Stimulated activated effector memory CD8-positive, alpha-beta T cell treated with anti-CD3 and anti-CD28 coated beads, Interleukin-12 subunit alpha, Interleukin-12 subunit beta, amount 100 ng/mL, for 72 hours (primary cell): ENCODE measurements at regions not wholly inside any gene's neighbourhood (a gene's known extent, or its start where the extent isn't known, plus 50 kb on each side); places are given as distances from the start of the nearest gene placed in this dataset.

Experiments
- ATAC-seq: fragments of 150-1000 bp; cut with Tn5 transposase; 2 replicates; pipeline ENCODE4 v1.10.0; 2021
- DNase-seq, 2 donors: peaks; one replicate each; pipeline ENCODE4 v3.0.0; 2021 to 2022; ENCODE audit warnings: low spot score in 2 of 2
- H3K27ac Mint-ChIP-seq: one replicate; pipeline ENCODE4 v1.8.0; 2022; ENCODE audit warnings: mild to moderate bottlenecking, mixed read lengths
- H3K36me3 Mint-ChIP-seq: one replicate; pipeline ENCODE4 v1.8.0; 2022; ENCODE audit warnings: mild to moderate bottlenecking, mixed read lengths
- H3K4me1 Mint-ChIP-seq: one replicate; pipeline ENCODE4 v1.8.0; 2022; ENCODE audit warnings: mixed read lengths
- H3K4me3 Mint-ChIP-seq: one replicate; pipeline ENCODE4 v1.8.0; 2022; ENCODE audit warnings: mild to moderate bottlenecking, mixed read lengths
- H3K9me3 Mint-ChIP-seq: one replicate; pipeline ENCODE4 v1.8.0; 2022; ENCODE audit warnings: mixed read lengths

DNA sequence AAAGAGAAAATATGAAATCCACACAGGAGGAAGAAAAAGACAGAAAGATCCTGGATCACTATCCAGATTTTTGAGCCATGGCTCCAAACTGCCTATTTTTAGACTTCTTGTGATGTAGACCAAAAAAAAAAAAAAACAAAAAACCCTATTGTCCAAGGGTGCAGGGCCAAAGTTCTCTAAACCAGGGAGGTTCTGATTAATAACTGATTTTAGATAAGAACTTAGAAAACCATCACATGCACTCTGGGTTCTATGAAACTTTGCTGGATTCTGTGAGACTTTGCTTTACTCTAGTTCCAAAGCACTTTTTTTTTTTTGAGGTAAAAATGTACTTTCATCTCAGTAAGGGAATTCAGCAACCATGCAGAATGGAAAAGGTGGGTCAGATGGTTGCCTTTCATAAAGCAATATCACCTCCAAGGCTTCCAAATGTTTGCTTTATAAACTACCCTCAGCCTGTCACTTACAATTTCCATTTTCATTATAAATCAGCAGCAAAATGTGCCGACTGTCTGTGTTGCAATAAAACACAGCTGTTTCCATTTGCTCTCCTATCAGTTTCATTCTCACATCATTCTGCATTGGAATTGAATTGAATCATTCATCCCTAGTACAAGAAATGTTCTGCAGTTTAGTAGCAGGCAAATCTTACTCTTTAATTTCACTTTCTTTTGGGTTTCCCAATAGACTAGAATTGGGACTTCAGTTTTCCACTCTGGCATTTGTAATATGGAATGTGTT, 1584.3 kb upstream of the RAG2 start:
- ATAC-seq = no peak
- Mint-ChIP-seq H3K27ac (no peak overlapping the region), H3K4me1 (no peaks in the 10 kb centered on the region), H3K4me3 (no peak overlapping the region), H3K36me3 (no peaks in the 10 kb centered on the region), H3K9me3 (peaks cover 9% of the 10 kb centered on the region)
- no peak for DNase-seq

DNA sequence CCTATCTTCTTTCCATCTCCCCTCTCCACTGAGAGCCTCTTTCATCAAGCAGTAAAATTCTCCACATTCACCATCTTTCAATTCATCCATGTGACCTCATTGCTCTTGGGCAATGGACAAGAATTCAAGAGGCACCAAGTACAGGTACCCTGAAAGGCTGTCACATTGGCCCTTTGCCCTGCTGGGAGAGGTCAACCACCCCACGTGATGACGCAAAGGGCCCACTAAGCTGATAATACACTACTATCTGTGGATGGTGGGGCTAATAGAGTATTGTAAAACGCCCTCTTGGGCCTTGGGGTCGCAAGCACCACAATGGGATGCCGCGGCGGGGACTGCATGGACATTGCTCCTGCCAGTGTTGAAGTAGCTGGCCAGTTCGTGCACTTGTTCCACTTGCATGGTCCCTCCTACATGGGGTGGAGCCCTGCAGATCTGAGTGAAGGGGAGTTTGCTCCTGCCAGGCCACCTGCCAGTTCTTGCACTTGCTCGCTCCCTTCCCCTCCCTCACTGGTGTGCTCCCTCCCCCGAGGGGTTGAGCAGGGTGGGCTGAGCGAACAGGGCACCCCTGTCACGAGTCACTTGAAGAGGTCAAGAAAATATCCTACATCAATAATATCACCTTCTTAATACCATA, 1578.8 kb upstream of the RAG2 start:
- Mint-ChIP-seq H3K27ac (no peak overlapping the region), H3K4me1 (no peaks in the 10 kb centered on the region), H3K9me3 (peaks cover 12% of the 10 kb centered on the region), H3K4me3 (no peak overlapping the region), H3K36me3 (no peaks in the 10 kb centered on the region)
- DNase-seq (no peak), ATAC-seq (no peak)

DNA sequence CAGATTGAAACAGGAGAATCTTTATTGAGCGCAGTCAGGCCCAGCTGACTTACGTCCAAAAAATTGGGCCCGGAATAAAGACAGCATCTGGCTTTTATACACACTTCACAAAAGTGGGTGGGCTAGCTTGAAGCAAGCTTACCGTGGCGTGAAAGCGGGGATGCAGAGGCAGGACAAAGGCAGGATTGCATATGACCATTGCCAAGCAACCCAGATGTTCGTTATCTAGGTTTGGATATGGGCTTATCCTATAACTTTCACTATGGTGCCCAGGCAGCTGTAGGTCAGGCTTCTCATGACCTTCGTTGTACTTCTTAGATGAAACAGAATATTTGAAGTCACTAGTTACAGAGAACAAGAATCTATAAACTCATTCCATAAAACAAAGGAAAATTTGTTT, 1575.6 kb upstream of the RAG2 start:
- no peaks in the 10 kb centered on the region for H3K36me3 Mint-ChIP-seq
- H3K4me1 Mint-ChIP-seq = no peaks in the 10 kb centered on the region
- H3K9me3 Mint-ChIP-seq = peaks cover 11% of the 10 kb centered on the region
- ATAC-seq = no peak
- H3K4me3 Mint-ChIP-seq = no peak overlapping the region
- H3K27ac Mint-ChIP-seq = no peak overlapping the region
- DNase-seq = no peak

DNA sequence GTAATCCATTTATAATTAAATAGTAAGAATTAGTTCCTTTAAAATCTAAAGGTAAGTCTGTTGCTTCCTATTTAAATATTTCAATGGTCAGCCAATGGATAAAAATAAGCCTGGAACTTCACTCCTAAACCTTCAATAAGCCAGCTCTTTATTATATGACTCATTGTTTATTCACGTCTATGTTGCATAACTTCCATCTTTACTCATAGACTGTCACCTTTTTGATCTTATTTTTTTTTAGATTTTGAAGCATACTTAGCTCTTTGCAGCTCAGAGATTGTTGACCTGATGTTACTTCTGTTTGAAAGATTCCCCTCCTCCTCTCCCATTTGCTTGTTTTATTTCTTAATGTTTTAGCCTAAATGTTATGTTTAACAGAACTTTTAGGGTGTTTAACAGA, 1571.2 kb upstream of the RAG2 start:
- DNase-seq = no peak

DNA sequence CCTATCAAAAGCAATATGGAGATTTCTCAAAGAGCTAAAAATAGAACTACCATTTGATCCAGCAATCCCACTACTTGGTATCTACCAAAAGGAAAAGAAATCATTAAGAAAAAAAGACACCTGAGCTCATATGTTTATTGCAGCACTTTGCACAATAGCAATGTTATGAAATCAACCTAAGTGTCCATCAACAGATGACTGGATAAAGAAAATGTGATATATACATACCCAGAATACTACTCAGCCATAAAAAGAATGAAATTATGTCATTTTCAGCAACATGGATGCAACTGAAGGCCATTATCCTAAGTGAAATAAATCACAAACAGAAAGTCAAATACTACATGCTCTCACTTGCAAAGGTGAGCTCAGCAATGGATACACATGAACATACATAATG, 1565.5 kb upstream of the RAG2 start:
- no peak overlapping the region for H3K4me3 Mint-ChIP-seq
- ATAC-seq (no peak), DNase-seq (no peak)
- no peaks in the 10 kb centered on the region for H3K4me1 Mint-ChIP-seq
- H3K36me3 Mint-ChIP-seq = no peaks in the 10 kb centered on the region
- peaks cover 17% of the 10 kb centered on the region for H3K9me3 Mint-ChIP-seq
- no peak overlapping the region for H3K27ac Mint-ChIP-seq

More for the DNA sequence above, 1571.2 kb upstream of the RAG2 start:
- no peak for ATAC-seq
- Mint-ChIP-seq H3K9me3 (peaks cover 22% of the 10 kb centered on the region), H3K4me1 (no peaks in the 10 kb centered on the region), H3K36me3 (no peaks in the 10 kb centered on the region), H3K27ac (no peak overlapping the region), H3K4me3 (no peak overlapping the region)

DNA sequence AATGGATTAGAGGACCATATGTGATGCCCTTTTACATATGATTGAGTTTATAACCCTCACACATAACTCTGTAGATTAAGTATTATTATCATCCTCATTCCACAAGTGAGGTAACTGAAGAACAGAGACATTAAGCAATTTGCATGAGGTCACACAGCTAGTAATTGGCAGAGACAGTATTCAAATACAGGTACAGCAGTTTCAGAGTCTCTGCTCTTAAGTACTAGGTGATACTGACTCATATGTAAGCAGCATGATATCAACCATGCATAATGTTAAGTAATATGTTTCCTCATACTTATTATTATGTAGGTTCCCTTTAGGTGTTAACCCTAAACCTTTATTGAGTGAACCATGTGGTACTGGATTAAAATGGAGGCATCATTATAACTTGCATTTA, 1562.4 kb upstream of the RAG2 start:
- DNase-seq (no peak), ATAC-seq (no peak)
- Mint-ChIP-seq H3K27ac (no peak overlapping the region), H3K4me1 (no peaks in the 10 kb centered on the region), H3K4me3 (no peak overlapping the region), H3K9me3 (peaks cover 13% of the 10 kb centered on the region), H3K36me3 (no peaks in the 10 kb centered on the region)

- DNase-seq (no peak), ATAC-seq (no peak)
- H3K4me1 Mint-ChIP-seq = no peaks in the 10 kb centered on the region
- peaks cover 10% of the 10 kb centered on the region for H3K9me3 Mint-ChIP-seq
- H3K4me3 Mint-ChIP-seq = no peak overlapping the region
- no peaks in the 10 kb centered on the region for H3K36me3 Mint-ChIP-seq
- H3K27ac Mint-ChIP-seq = no peak overlapping the region
These were observed 1561.0 kb upstream of the RAG2 start for GRCh38 chr11:38159038-38159437.

DNA sequence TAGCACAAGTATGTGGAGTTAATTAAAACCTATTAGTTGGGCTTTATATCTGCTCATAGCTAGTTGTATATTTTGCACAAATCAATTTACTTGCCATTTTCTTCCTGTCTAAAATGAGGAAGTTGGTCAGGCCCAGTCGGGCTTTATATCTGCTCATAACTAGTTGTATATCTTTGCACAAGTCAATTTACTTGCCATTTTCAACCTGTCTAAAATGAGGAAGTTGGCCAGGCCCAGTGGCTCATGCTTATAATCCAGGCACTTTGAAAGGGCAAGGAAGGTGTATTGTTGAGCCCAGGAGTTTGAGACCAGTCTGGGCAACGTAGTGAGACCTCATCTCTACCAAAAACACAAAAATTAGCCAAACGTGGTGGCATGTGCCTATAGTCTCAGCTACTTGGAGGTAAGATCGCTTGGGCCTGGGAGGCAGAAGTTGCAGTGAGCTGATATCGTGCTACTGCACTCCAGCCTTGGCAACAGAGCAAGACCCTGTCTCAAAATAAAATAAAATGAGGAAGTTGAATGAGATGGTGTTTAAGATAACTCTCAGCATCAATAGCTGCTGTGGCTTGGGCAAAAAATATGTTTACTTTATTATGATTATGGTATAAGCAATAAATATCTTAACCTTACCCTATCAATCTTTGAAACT, 1558.6 kb upstream of the RAG2 start:
- H3K27ac Mint-ChIP-seq = no peak overlapping the region
- H3K4me3 Mint-ChIP-seq = no peak overlapping the region
- H3K4me1 Mint-ChIP-seq = no peaks in the 10 kb centered on the region
- DNase-seq (no peak), ATAC-seq (no peak)
- peaks cover 13% of the 10 kb centered on the region for H3K9me3 Mint-ChIP-seq
- H3K36me3 Mint-ChIP-seq = no peaks in the 10 kb centered on the region

DNA sequence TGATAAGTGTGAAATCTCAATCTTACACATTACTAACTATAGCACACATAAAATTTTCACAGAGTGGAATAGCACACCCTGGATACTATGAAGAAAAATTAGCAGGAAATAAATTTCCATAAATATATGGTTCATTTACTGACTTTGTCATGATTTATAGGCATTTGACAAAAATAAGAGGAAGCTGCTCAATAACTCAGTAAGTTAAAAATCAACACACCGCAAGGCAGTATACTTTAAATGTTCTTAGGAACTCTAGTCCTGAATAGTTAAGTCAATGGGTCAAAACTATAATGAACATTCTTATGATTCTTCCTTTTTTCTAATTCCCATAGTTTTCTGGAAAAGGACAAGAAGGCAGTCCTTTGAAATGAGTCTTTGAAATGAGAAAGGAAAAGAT, 1557.8 kb upstream of the RAG2 start:
- Mint-ChIP-seq H3K9me3 (peaks cover 13% of the 10 kb centered on the region), H3K36me3 (no peaks in the 10 kb centered on the region), H3K4me1 (no peaks in the 10 kb centered on the region)

GRCh38 chr11:38153985-38154384, 1555.9 kb upstream of the RAG2 start:
- Mint-ChIP-seq H3K9me3 (peaks cover 13% of the 10 kb centered on the region), H3K4me1 (no peaks in the 10 kb centered on the region), H3K27ac (no peak overlapping the region), H3K36me3 (no peaks in the 10 kb centered on the region), H3K4me3 (no peak overlapping the region)
- ATAC-seq = no peak
- no peak for DNase-seq

More for the DNA sequence above, 1557.8 kb upstream of the RAG2 start:
- ATAC-seq (no peak), DNase-seq (no peak)
- Mint-ChIP-seq H3K27ac (no peak overlapping the region), H3K4me3 (no peak overlapping the region)

DNA sequence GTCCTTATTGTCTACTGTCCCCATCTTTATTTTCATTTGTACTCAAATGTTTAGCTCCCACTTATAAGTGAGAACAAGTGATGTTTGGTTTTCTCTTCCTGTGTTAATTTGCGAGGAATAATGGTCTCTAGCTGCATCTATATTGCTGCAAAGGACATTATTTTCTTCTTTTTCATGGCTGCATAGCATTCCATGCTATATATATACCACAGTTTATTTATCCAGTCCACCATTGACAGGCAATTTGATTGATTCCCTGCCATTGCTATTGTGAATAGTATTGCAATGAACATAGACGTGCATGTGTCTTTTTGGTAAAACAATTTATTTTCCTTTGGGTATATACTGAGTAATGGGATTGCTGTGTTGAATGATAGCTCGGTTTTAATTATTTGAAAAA, 1545.8 kb upstream of the RAG2 start:
- peaks cover 10% of the 10 kb centered on the region for H3K9me3 Mint-ChIP-seq
- no peak for DNase-seq
- H3K36me3 Mint-ChIP-seq = no peaks in the 10 kb centered on the region
- no peak overlapping the region for H3K4me3 Mint-ChIP-seq
- H3K4me1 Mint-ChIP-seq = no peaks in the 10 kb centered on the region
- no peak for ATAC-seq
- no peak overlapping the region for H3K27ac Mint-ChIP-seq

DNA sequence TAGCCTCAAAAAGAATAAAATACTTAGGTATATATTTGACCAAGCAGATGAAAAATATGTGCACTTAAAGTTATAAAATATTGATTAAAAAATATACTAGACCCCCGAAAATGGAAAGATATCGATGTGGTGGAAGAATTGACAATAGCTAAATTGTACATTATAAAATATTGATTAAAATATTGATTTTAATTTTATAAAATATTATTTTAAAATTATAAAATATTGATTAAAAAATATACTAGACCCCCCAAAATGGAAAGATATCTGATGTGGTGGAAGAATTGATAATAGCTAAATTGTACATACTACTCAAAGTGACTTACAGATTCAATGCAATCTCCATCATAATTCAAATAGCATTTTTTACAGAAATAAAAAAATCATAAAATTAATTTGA, 1540.9 kb upstream of the RAG2 start:
- no peak overlapping the region for H3K27ac Mint-ChIP-seq
- no peak overlapping the region for H3K4me3 Mint-ChIP-seq
- no peak for ATAC-seq
- H3K36me3 Mint-ChIP-seq = no peaks in the 10 kb centered on the region
- no peaks in the 10 kb centered on the region for H3K4me1 Mint-ChIP-seq
- H3K9me3 Mint-ChIP-seq = peaks cover 15% of the 10 kb centered on the region
- no peak for DNase-seq

DNA sequence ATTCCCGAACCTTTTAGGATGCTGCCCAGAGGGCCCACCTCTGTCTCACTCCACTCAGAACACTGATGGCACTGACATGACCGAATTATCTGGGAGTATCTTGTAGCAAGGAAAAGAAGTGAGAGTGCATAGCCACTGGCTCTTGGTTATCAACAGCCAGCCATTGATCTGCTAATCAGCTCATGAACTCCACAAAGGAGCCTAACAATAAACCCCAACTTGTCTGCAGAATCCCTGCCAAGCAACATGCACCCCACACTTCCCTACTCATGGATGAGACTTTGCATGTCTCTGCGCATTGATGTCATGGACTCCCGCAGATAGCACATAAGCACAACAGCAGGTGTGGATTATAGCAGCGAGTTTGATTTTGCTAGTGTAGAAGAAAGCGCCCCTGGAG, 1538.9 kb upstream of the RAG2 start:
- no peak for ATAC-seq
- no peak overlapping the region for H3K4me3 Mint-ChIP-seq

GRCh38 chr11:38131535-38131934, 1533.5 kb upstream of the RAG2 start:
- no peak overlapping the region for H3K27ac Mint-ChIP-seq
- DNase-seq = no peak

More for the DNA sequence above, 1538.9 kb upstream of the RAG2 start:
- DNase-seq = no peak
- Mint-ChIP-seq H3K9me3 (peaks cover 12% of the 10 kb centered on the region), H3K4me1 (no peaks in the 10 kb centered on the region), H3K27ac (no peak overlapping the region), H3K36me3 (no peaks in the 10 kb centered on the region)

GRCh38 chr11:38130976-38131375, 1532.9 kb upstream of the RAG2 start:
- DNase-seq (no peak), ATAC-seq (no peak)
- Mint-ChIP-seq H3K4me1 (no peaks in the 10 kb centered on the region), H3K4me3 (no peak overlapping the region), H3K9me3 (peaks cover 6% of the 10 kb centered on the region), H3K36me3 (no peaks in the 10 kb centered on the region), H3K27ac (no peak overlapping the region)

More at GRCh38 chr11:38131535-38131934, 1533.5 kb upstream of the RAG2 start:
- Mint-ChIP-seq H3K9me3 (peaks cover 6% of the 10 kb centered on the region), H3K36me3 (no peaks in the 10 kb centered on the region), H3K4me3 (no peak overlapping the region), H3K4me1 (no peaks in the 10 kb centered on the region)
- ATAC-seq = no peak

DNA sequence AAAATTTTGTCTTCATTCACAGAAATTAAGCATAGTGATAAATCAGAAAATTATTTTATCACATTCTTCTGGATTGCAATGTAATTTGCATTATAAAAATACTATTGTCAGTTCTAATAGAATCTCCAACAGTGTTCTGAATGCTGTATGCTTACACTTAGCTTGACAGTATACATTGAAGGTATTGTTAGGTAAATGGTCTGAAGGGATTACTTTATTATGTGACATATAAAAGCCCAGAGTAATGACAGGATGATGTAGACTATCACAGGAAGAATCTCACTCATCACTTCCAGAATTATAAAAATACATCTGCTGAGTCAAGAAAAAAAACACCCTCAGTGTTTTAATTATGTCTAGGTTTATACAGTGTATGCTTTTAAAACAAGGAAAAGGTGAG, 1532.5 kb upstream of the RAG2 start:
- no peak overlapping the region for H3K4me3 Mint-ChIP-seq
- no peak for ATAC-seq
- no peaks in the 10 kb centered on the region for H3K4me1 Mint-ChIP-seq

More for the DNA sequence above, 1532.5 kb upstream of the RAG2 start:
- Mint-ChIP-seq H3K9me3 (peaks cover 6% of the 10 kb centered on the region), H3K27ac (no peak overlapping the region), H3K36me3 (no peaks in the 10 kb centered on the region)
- no peak for DNase-seq
